Keratinocyte (primary cell): ENCODE measurements at regions not wholly inside any gene's neighbourhood (a gene's known extent, or its start where the extent isn't known, plus 50 kb on each side); places are given as distances from the start of the nearest gene placed in this dataset.

Experiments used
- DNase-seq: peaks from one replicate; pipeline ENCODE4 v3.0.0-alpha.2; 2011; ENCODE audit warnings: low read depth, missing footprints, low spot score
- FAIRE-seq: peaks from 2 replicates; lab custom pipeline; 2011; peaks lifted over from hg19 to GRCh38; lab: Jason Lieb, UNC
- H2AFZ ChIP-seq: 2 replicates; pipeline ENCODE4 v1.6.0; 2012; ENCODE audit warnings: low read length, control low read depth, inconsistent platforms; ENCODE audit not compliant: control insufficient read depth
- H3K27ac ChIP-seq: 2 replicates; pipeline ENCODE4 v1.5.1; 2011; ENCODE audit warnings: low read length; ENCODE audit not compliant: control insufficient read depth, insufficient read depth
- H3K27me3 ChIP-seq: 3 replicates; pipeline ENCODE4 v1.6.0; 2011; ENCODE audit warnings: low read length; ENCODE audit not compliant: control insufficient read depth, insufficient read depth; ENCODE audit errors: extremely low read depth
- H3K36me3 ChIP-seq, 2 experiments: 2 replicates in 1 of 2; 3 replicates in 1 of 2; pipeline ENCODE4 v1.5.1; 2011; ENCODE audit warnings: low read length in 2 of 2, mild to moderate bottlenecking in 1 of 2; ENCODE audit not compliant: control insufficient read depth in 2 of 2, insufficient read depth in 2 of 2; ENCODE audit errors: extremely low read depth in 1 of 2
- H3K4me1 ChIP-seq: 3 replicates; pipeline ENCODE4 v1.5.1; 2011; ENCODE audit warnings: low read length; ENCODE audit not compliant: control insufficient read depth, insufficient read depth; ENCODE audit errors: extremely low read depth
- H3K4me2 ChIP-seq: 3 replicates; pipeline ENCODE4 v1.6.0; 2011; ENCODE audit warnings: low read depth, low read length; ENCODE audit not compliant: control insufficient read depth, insufficient read depth; ENCODE audit errors: extremely low read depth
- H3K4me3 ChIP-seq, 3 experiments: fragments of 200-600 bp in 1 of 3; sonication (generic) in 1 of 3; 2 replicates in 2 of 3; 3 replicates in 1 of 3; pipeline ENCODE4 v1.5.1; 2011 to 2016; ENCODE audit warnings: low read length in 3 of 3, mild to moderate bottlenecking in 3 of 3, control low read depth in 2 of 3, inconsistent platforms in 1 of 3, low read depth in 1 of 3, mixed read lengths in 1 of 3, mixed run types in 1 of 3, moderate library complexity in 1 of 3; ENCODE audit not compliant: control insufficient read depth in 2 of 3, insufficient read depth in 2 of 3; ENCODE audit errors: extremely low read depth in 1 of 3
- H3K79me2 ChIP-seq: 2 replicates; pipeline ENCODE4 v1.6.0; 2012; ENCODE audit warnings: low read length; ENCODE audit not compliant: control insufficient read depth, insufficient read depth
- H3K9ac ChIP-seq: 3 replicates; pipeline ENCODE4 v1.6.0; 2011; ENCODE audit warnings: low read length; ENCODE audit not compliant: control insufficient read depth, insufficient read depth; ENCODE audit errors: extremely low read depth
- H3K9me1 ChIP-seq: 3 replicates; pipeline ENCODE4 v1.6.0; 2011; ENCODE audit warnings: low read length; ENCODE audit not compliant: control insufficient read depth, insufficient read depth; ENCODE audit errors: extremely low read depth
- H3K9me3 ChIP-seq: 2 replicates; pipeline ENCODE4 v1.5.1; 2012; ENCODE audit warnings: low read depth, low read length; ENCODE audit not compliant: control insufficient read depth
- H4K20me1 ChIP-seq: 3 replicates; pipeline ENCODE4 v1.6.0; 2011; ENCODE audit warnings: low read length; ENCODE audit not compliant: control insufficient read depth, insufficient read depth; ENCODE audit errors: extremely low read depth
- CTCF ChIP-seq, 3 experiments: IDR thresholded peaks in 1 of 3; conservative IDR thresholded peaks in 1 of 3; optimal IDR thresholded peaks in 1 of 3; 2 replicates in 2 of 3; 3 replicates in 1 of 3; pipeline versions ENCODE3 to v1.5.1; 2011; ENCODE audit warnings: low read length in 3 of 3, mild to moderate bottlenecking in 3 of 3, moderate library complexity in 2 of 3, control low read depth in 1 of 3, inconsistent platforms in 1 of 3; ENCODE audit not compliant: insufficient read depth in 2 of 3; ENCODE audit errors: extremely low read depth in 1 of 3
- EZH2 ChIP-seq: IDR thresholded peaks from one replicate; pipeline ENCODE4 v1.6.1; 2012; ENCODE audit warnings: inconsistent platforms, mild to moderate bottlenecking, low read length, moderate library complexity
- dilution Hi-C: fragments of 300-500 bp; cut with MboI; formaldehyde crosslinking; loops from one replicate; pipeline ENCODE4 v1.7.0; 2020; ENCODE audit warnings: low sequenced_read_pairs; ENCODE audit not compliant: extremely low pct_ligation_motif_present

GRCh38 chr7:26042237-26042636 is 109.8 kb upstream of the NFE2L3 start:
- Histone ChIP-seq H3K79me2 (no peaks in the 10 kb centered on the region), H3K4me1 (no peaks in the 10 kb centered on the region), H3K27ac (no peak overlapping the region), H3K4me2 (no peak overlapping the region), H2AFZ (no peak overlapping the region), H3K9me3 (no peaks in the 10 kb centered on the region), H3K36me3 (no peaks in the 10 kb centered on the region), H3K9ac (no peak overlapping the region), H4K20me1 (no peaks in the 10 kb centered on the region), H3K27me3 (peaks cover 9% of the 10 kb centered on the region), H3K4me3 (no peak overlapping the region), H3K9me1 (no peaks in the 10 kb centered on the region)
- dilution Hi-C loops: no loop called here
- DNase-seq (no peak), FAIRE-seq (no peak)
- TF ChIP-seq CTCF (optimal IDR thresholded peaks at IDR 0.05 in 1 of 3, IDR thresholded peaks at IDR 0.05 in 1 of 3, conservative IDR thresholded peaks at IDR 0.05 in 1 of 3; ENCODE audit: extremely low read depth in 1 of 3, insufficient read depth in 2 of 3, low read length in 3 of 3) (no peak), EZH2 (no peak)

GRCh38 chr7:26043801-26044200 is 108.2 kb upstream of the NFE2L3 start:
- FAIRE-seq (no peak), DNase-seq (no peak)
- Histone ChIP-seq H3K36me3 (no peaks in the 10 kb centered on the region), H3K4me3 (no peak overlapping the region), H3K79me2 (no peaks in the 10 kb centered on the region), H3K9me3 (no peaks in the 10 kb centered on the region), H3K4me2 (no peak overlapping the region), H3K9ac (no peak overlapping the region), H3K27ac (no peak overlapping the region), H3K4me1 (no peaks in the 10 kb centered on the region), H2AFZ (no peak overlapping the region), H4K20me1 (no peaks in the 10 kb centered on the region), H3K9me1 (no peaks in the 10 kb centered on the region), H3K27me3 (peaks cover 2% of the 10 kb centered on the region)
- TF ChIP-seq CTCF (optimal IDR thresholded peaks at IDR 0.05 in 1 of 3, IDR thresholded peaks at IDR 0.05 in 1 of 3, conservative IDR thresholded peaks at IDR 0.05 in 1 of 3; ENCODE audit: extremely low read depth in 1 of 3, insufficient read depth in 2 of 3, low read length in 3 of 3): no peak
- no peak for TF ChIP-seq EZH2
- dilution Hi-C loops: no loop called here
